Suprapubic skin (tissue), 4 donors: ENCODE measurements at regions not wholly inside any gene's neighbourhood (a gene's known extent, or its start where the extent isn't known, plus 50 kb on each side); places are given as distances from the start of the nearest gene placed in this dataset.

Experiments
- EP300 ChIP-seq: sonication (generic); formaldehyde crosslinking; IDR thresholded peaks from one replicate; pipeline ENCODE4 v1.6.1; 2017; ENCODE audit warnings: antibody characterized with exemption
- POLR2AphosphoS5 ChIP-seq, 3 donors: sonication (generic); formaldehyde crosslinking; IDR thresholded peaks; one replicate each; pipeline ENCODE4 v1.6.1; 2017; ENCODE audit warnings: antibody characterized with exemption in 3 of 3
- TF ChIP-seq, protein P1 (sequence below), 2 donors: fragments of 200-600 bp in 1 of 2; fragments of 450-650 bp in 1 of 2; sonication (generic) in 1 of 2; IDR thresholded peaks; one replicate each; pipeline ENCODE4 v1.5.1; 2016 to 2019; ENCODE audit warnings: antibody characterized with exemption in 2 of 2, mild to moderate bottlenecking in 1 of 2, moderate library complexity in 1 of 2

DNA sequence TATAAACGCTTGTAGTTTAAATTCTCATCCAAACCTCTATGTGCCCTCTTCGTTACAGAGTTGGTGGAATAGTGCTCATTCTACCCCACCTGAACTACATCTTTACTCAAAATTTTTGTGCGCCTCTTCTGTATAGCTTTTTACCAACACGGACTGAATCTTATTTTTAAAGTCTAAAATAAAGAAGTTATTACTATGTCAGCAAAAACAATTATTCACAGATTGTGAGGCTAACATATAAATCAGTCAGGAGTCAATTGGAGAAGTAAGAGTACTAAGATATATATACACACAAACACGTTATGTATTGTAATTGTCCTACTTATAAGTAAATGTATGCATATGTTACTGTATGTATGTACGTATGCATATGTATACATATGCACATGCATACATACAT, 274.9 kb upstream of the ADGRL4 start:
- TF ChIP-seq, protein P1, sequence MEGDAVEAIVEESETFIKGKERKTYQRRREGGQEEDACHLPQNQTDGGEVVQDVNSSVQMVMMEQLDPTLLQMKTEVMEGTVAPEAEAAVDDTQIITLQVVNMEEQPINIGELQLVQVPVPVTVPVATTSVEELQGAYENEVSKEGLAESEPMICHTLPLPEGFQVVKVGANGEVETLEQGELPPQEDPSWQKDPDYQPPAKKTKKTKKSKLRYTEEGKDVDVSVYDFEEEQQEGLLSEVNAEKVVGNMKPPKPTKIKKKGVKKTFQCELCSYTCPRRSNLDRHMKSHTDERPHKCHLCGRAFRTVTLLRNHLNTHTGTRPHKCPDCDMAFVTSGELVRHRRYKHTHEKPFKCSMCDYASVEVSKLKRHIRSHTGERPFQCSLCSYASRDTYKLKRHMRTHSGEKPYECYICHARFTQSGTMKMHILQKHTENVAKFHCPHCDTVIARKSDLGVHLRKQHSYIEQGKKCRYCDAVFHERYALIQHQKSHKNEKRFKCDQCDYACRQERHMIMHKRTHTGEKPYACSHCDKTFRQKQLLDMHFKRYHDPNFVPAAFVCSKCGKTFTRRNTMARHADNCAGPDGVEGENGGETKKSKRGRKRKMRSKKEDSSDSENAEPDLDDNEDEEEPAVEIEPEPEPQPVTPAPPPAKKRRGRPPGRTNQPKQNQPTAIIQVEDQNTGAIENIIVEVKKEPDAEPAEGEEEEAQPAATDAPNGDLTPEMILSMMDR (IDR thresholded peaks at IDR 0.05), result no peak
- TF ChIP-seq POLR2AphosphoS5 (IDR thresholded peaks at IDR 0.05), result no peak
- no peak for TF ChIP-seq EP300
